ENCODE measurements at regions not wholly inside any gene's neighbourhood (a gene's known extent, or its start where the extent isn't known, plus 50 kb on each side); places are given as distances from the start of the nearest gene placed in this dataset.

- no peak overlapping the region for H3K4me3 ChIP-seq (ENCODE audit: low read length in 3 of 3)
- no peak for FAIRE-seq
- no peaks in the 10 kb centered on the region for H3K27me3 ChIP-seq (ENCODE audit: control insufficient read depth, insufficient read depth, low read length)
- H3K36me3 ChIP-seq (ENCODE audit: control insufficient read depth in 2 of 3, insufficient read depth in 3 of 3, low read length in 3 of 3) = no peaks in the 10 kb centered on the region
- DNase-seq = no peak
- intact Hi-C loops (cut with DNase I) = no loop called here
- no peak for TF ChIP-seq CTCF (IDR thresholded peaks at IDR 0.05; ENCODE audit: borderline replicate concordance, extremely low read depth, insufficient read depth)
- H3K27ac ChIP-seq (ENCODE audit: low read depth in 2 of 2, low read length in 2 of 2) = no peak overlapping the region
- H3K9ac ChIP-seq (ENCODE audit: low read length in 3 of 3) = no peak overlapping the region
- no peaks in the 10 kb centered on the region for H3K9me3 ChIP-seq (ENCODE audit: control insufficient read depth in 2 of 3, insufficient read depth in 1 of 3, low read length in 3 of 3)
- H3K4me1 ChIP-seq (ENCODE audit: control insufficient read depth in 2 of 3, insufficient read depth in 2 of 3, low read depth in 1 of 3, low read length in 3 of 3) = no peaks in the 10 kb centered on the region
These were observed 404.5 kb downstream of the EPHA4 start for GRCh38 chr2:221167561-221167960.

- no peak overlapping the region for H3K9ac ChIP-seq (ENCODE audit: low read length in 3 of 3)
- no peaks in the 10 kb centered on the region for H3K27me3 ChIP-seq (ENCODE audit: control insufficient read depth, insufficient read depth, low read length)
- no peaks in the 10 kb centered on the region for H3K9me3 ChIP-seq (ENCODE audit: control insufficient read depth in 2 of 3, insufficient read depth in 1 of 3, low read length in 3 of 3)
- H3K27ac ChIP-seq (ENCODE audit: low read depth in 2 of 2, low read length in 2 of 2) = no peak overlapping the region
- intact Hi-C loops (cut with DNase I) = no loop called here
- no peak for TF ChIP-seq CTCF (IDR thresholded peaks at IDR 0.05; ENCODE audit: borderline replicate concordance, extremely low read depth, insufficient read depth)
- H3K4me1 ChIP-seq (ENCODE audit: control insufficient read depth in 2 of 3, insufficient read depth in 2 of 3, low read depth in 1 of 3, low read length in 3 of 3) = no peaks in the 10 kb centered on the region
- no peak for DNase-seq
- H3K36me3 ChIP-seq (ENCODE audit: control insufficient read depth in 2 of 3, insufficient read depth in 3 of 3, low read length in 3 of 3) = no peaks in the 10 kb centered on the region
- no peak overlapping the region for H3K4me3 ChIP-seq (ENCODE audit: low read length in 3 of 3)
- no peak for FAIRE-seq
These were observed 402.4 kb downstream of the EPHA4 start for GRCh38 chr2:221169724-221170123.

GRCh38 chr2:221170548-221170947 lies 401.6 kb downstream of the EPHA4 start:
- H3K36me3 ChIP-seq (ENCODE audit: control insufficient read depth in 2 of 3, insufficient read depth in 3 of 3, low read length in 3 of 3) = no peaks in the 10 kb centered on the region
- FAIRE-seq = no peak

More at GRCh38 chr2:221170548-221170947, 401.6 kb downstream of the EPHA4 start:
- no peaks in the 10 kb centered on the region for H3K4me1 ChIP-seq (ENCODE audit: control insufficient read depth in 2 of 3, insufficient read depth in 2 of 3, low read depth in 1 of 3, low read length in 3 of 3)
- no peaks in the 10 kb centered on the region for H3K27me3 ChIP-seq (ENCODE audit: control insufficient read depth, insufficient read depth, low read length)
- TF ChIP-seq CTCF (IDR thresholded peaks at IDR 0.05; ENCODE audit: borderline replicate concordance, extremely low read depth, insufficient read depth) = no peak
- no peak overlapping the region for H3K27ac ChIP-seq (ENCODE audit: low read depth in 2 of 2, low read length in 2 of 2)
- intact Hi-C loops (cut with DNase I) = no loop called here
- H3K4me3 ChIP-seq (ENCODE audit: low read length in 3 of 3) = no peak overlapping the region
- H3K9me3 ChIP-seq (ENCODE audit: control insufficient read depth in 2 of 3, insufficient read depth in 1 of 3, low read length in 3 of 3) = no peaks in the 10 kb centered on the region
- no peak overlapping the region for H3K9ac ChIP-seq (ENCODE audit: low read length in 3 of 3)
- no peak for DNase-seq

All from kidney (tissue), 13 donors.